ENCODE measurements at regions not wholly inside any gene's neighbourhood (a gene's known extent, or its start where the extent isn't known, plus 50 kb on each side); places are given as distances from the start of the nearest gene placed in this dataset.

- CTCF ChIA-PET = no interaction called here
These were observed 163.7 kb upstream of the CDC14C start for GRCh38 chr7:48760528-48761265.

GRCh38 chr7:48780862-48781261 lies 143.5 kb upstream of the CDC14C start:
- Histone ChIP-seq H3K4me1 (ENCODE audit: control insufficient read depth in 1 of 2, insufficient read depth in 2 of 2, low read depth in 1 of 2, low read length in 1 of 2) (no peaks in the 10 kb centered on the region), H3K9me3 (no peaks in the 10 kb centered on the region), H4K20me1 (ENCODE audit: insufficient read depth) (no peaks in the 10 kb centered on the region), H3K9me2 (no peaks in the 10 kb centered on the region), H3F3A (replicated peaks; ENCODE audit: insufficient read depth) (no peaks in the 10 kb centered on the region), H3K36me3 (replicated peaks in 1 of 2; ENCODE audit: control insufficient read depth in 1 of 2, insufficient read depth in 2 of 2, low read length in 1 of 2) (no peaks in the 10 kb centered on the region), H3K27ac (ENCODE audit: low read depth in 2 of 2, low read length in 1 of 2) (no peak overlapping the region), H3K4me3 (ENCODE audit: low read depth in 2 of 2, low read length in 1 of 2) (no peak overlapping the region), H3K4me2 (no peak overlapping the region), H3K9ac (no peak overlapping the region), H2AFZ (ENCODE audit: low read depth) (no peak overlapping the region), H3K79me2 (ENCODE audit: insufficient read depth) (no peaks in the 10 kb centered on the region), H3K27me3 (ENCODE audit: insufficient read depth) (no peaks in the 10 kb centered on the region)
- CTCF ChIA-PET = no interaction called here
- POLR2A ChIA-PET = no interaction called here
- WGBS (ENCODE audit: low lambda C conversion rate) = 3% methylated on average over 1 of the region's 1 CpG
- no peak for DNase-seq
- TF ChIP-seq RCOR1 (IDR thresholded peaks at IDR 0.05; ENCODE audit: low read length) = no peak
- TF ChIP-seq ELF1 (IDR thresholded peaks at IDR 0.05) = no peak
- no peak for TF ChIP-seq GABPA (IDR thresholded peaks at IDR 0.05; ENCODE audit: low read depth)
- no peak for TF ChIP-seq USF1 (IDR thresholded peaks at IDR 0.05; ENCODE audit: borderline replicate concordance, low read depth)
- no peak for TF ChIP-seq MEF2A (IDR thresholded peaks at IDR 0.05; ENCODE audit: borderline replicate concordance, low read depth)
- TF ChIP-seq TCF12 (IDR thresholded peaks at IDR 0.05) = no peak
- no peak for TF ChIP-seq SIN3A (IDR thresholded peaks at IDR 0.05; ENCODE audit: borderline replicate concordance, low read depth, low read length)
- no peak for TF ChIP-seq YY1 (IDR thresholded peaks at IDR 0.05; ENCODE audit: low read depth)
- no peak for TF ChIP-seq SMC3 (IDR thresholded peaks at IDR 0.05; ENCODE audit: low read depth, low read length)
- TF ChIP-seq NFIC (IDR thresholded peaks at IDR 0.05; ENCODE audit: borderline replicate concordance) = no peak
- TF ChIP-seq RXRA (IDR thresholded peaks at IDR 0.05; ENCODE audit: borderline replicate concordance, low read depth) = no peak
- TF ChIP-seq MAX (IDR thresholded peaks at IDR 0.05; ENCODE audit: low read depth) = no peak
- no peak for TF ChIP-seq EZH2phosphoT487 (IDR thresholded peaks at IDR 0.05; ENCODE audit: borderline replicate concordance, low read depth)
- TF ChIP-seq ZBTB33 (IDR thresholded peaks at IDR 0.05; ENCODE audit: borderline replicate concordance, low read depth) = no peak
- TF ChIP-seq FOXM1 (IDR thresholded peaks at IDR 0.05; ENCODE audit: low read depth) = no peak
- no peak for TF ChIP-seq USF2 (IDR thresholded peaks at IDR 0.05; ENCODE audit: borderline replicate concordance, low read depth, low read length)
- no peak for TF ChIP-seq RAD21 (IDR thresholded peaks at IDR 0.05; ENCODE audit: low read length)
- no peak for TF ChIP-seq TAF1 (IDR thresholded peaks at IDR 0.05; ENCODE audit: borderline replicate concordance, low read depth, low read length)

More at GRCh38 chr7:48760528-48761265, 163.7 kb upstream of the CDC14C start:
- no peak overlapping the region for H3K27ac ChIP-seq (ENCODE audit: low read depth in 2 of 2, low read length in 1 of 2)
- H3K9me3 ChIP-seq = no peaks in the 10 kb centered on the region
- H2AFZ ChIP-seq (ENCODE audit: low read depth) = no peak overlapping the region
- no peaks in the 10 kb centered on the region for H3F3A ChIP-seq (replicated peaks; ENCODE audit: insufficient read depth)
- no peaks in the 10 kb centered on the region for H3K9me2 ChIP-seq
- POLR2A ChIA-PET = no interaction called here
- no peaks in the 10 kb centered on the region for H4K20me1 ChIP-seq (ENCODE audit: insufficient read depth)
- H3K4me2 ChIP-seq = no peak overlapping the region
- no peaks in the 10 kb centered on the region for H3K4me1 ChIP-seq (ENCODE audit: control insufficient read depth in 1 of 2, insufficient read depth in 2 of 2, low read depth in 1 of 2, low read length in 1 of 2)
- H3K27me3 ChIP-seq (ENCODE audit: insufficient read depth) = no peaks in the 10 kb centered on the region
- TF ChIP-seq MAX (IDR thresholded peaks at IDR 0.05; ENCODE audit: low read depth) (no peak), FOXJ3 (CRISPR knock-in tag; IDR thresholded peaks at IDR 0.05) (no peak), RXRA (IDR thresholded peaks at IDR 0.05; ENCODE audit: borderline replicate concordance, low read depth) (no peak), IRF3 (IDR thresholded peaks at IDR 0.05; ENCODE audit: low read depth, low read length) (no peak), TEAD4 (IDR thresholded peaks at IDR 0.05; ENCODE audit: borderline replicate concordance, insufficient read depth) (no peak), GABPA (IDR thresholded peaks at IDR 0.05; ENCODE audit: low read depth) (no peak), POLR2AphosphoS5 (IDR thresholded peaks at IDR 0.05; ENCODE audit: low read depth, low read length) (no peak), SMC3 (IDR thresholded peaks at IDR 0.05; ENCODE audit: low read depth, low read length) (no peak), MEF2A (IDR thresholded peaks at IDR 0.05; ENCODE audit: borderline replicate concordance, low read depth) (no peak)
- no peak overlapping the region for H3K4me3 ChIP-seq (ENCODE audit: low read depth in 2 of 2, low read length in 1 of 2)
- WGBS (ENCODE audit: low lambda C conversion rate) = 1% methylated on average over 5 of the region's 5 CpGs
- no peaks in the 10 kb centered on the region for H3K36me3 ChIP-seq (replicated peaks in 1 of 2; ENCODE audit: control insufficient read depth in 1 of 2, insufficient read depth in 2 of 2, low read length in 1 of 2)
- H3K79me2 ChIP-seq (ENCODE audit: insufficient read depth) = no peaks in the 10 kb centered on the region
- DNase-seq = no peak
- no peak overlapping the region for H3K9ac ChIP-seq

All from SK-N-SH (cell line).